ENCODE measurements at regions not wholly inside any gene's neighbourhood (a gene's known extent, or its start where the extent isn't known, plus 50 kb on each side); places are given as distances from the start of the nearest gene placed in this dataset.
"Not testable (repeated sequence)": the region's sequence is repeated elsewhere in the genome, so short reads cannot be mapped to it uniquely, and the experiment has no call there.

DNA sequence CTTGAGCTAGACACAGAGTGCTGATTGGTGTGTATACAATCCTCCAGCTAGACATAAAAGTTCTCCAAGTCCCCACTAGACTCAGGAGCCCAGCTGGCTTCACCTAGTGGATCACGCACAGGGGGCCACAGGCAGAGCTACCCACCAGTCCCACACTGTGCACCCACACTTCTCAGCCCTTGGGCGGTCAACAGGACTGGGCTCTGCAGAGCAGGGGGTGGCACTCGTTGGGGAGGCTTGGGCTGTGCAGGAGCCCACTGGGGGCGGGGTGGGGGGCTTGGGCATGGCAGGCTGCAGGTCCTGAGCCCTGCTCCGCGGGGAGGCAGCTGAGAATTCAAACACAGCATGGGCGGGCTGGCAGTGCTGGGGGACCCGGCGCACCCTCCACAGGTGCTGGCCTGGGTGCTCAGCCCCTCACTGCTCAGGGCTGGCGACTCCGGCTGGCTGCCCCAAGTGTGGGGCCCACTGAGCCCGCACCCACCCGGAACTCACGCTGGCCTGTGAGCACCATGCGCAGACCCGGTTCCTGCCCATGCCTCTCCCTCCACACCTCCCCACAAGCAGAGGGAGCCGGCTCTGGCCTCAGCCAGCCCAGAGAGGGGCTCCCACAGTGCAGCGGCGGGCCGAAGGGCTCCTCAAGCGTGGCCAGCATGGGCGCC lies 873.8 kb downstream of the PCDH17 start:
- DNase-seq: not testable (repeated sequence)

DNA sequence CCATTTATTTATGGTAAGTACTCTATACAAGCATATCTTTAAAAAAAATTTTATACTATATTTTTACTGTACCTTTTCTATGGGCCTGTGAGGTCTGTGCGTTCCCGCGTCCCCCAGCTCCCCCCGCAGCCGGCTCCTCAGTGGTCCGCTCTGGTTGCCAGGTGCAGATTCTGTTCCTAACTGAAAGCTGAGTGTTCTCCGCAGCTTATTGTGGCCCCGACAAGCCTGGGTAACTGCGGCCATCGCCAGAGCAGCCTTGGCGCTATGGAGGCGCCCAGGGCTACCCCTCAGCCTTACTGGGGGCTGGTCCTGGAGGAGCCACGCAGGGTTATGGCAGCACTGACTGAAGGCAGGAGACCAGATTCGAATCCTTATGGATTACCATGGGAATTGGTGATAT lies 896.8 kb downstream of the PCDH17 start:
- no peak for DNase-seq

- no peak for DNase-seq
Observed at GRCh38 chr13:58531614-58532013, 900.1 kb downstream of the PCDH17 start.

DNA sequence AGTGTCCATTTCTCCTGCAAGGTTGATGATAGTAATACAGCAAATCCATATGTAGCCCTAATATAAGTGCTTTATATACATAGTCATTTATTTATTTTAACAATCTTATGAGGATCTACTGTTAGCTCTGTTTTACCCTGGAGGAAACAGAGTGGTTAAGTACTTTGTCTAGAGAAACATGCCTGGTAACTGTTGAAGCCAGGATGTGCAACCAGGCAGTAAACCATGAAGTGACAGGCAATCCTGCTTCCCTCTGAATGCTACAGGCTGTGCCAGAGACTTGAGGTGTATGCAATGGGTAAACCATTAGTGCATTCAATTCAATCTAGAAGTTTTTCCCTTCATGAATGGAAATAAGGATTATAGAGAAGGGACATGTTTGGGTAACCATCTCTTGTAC lies 911.0 kb downstream of the PCDH17 start:
- DNase-seq: no peak

GRCh38 chr13:58547419-58547818 lies 915.9 kb downstream of the PCDH17 start:
- DNase-seq: no peak

GRCh38 chr13:58566176-58566575 lies 934.6 kb downstream of the PCDH17 start:
- no peak for DNase-seq

- DNase-seq: no peak
Observed at GRCh38 chr13:58573743-58574142, 942.2 kb downstream of the PCDH17 start.

GRCh38 chr13:58574791-58575190 lies 943.2 kb downstream of the PCDH17 start:
- no peak for DNase-seq

DNA sequence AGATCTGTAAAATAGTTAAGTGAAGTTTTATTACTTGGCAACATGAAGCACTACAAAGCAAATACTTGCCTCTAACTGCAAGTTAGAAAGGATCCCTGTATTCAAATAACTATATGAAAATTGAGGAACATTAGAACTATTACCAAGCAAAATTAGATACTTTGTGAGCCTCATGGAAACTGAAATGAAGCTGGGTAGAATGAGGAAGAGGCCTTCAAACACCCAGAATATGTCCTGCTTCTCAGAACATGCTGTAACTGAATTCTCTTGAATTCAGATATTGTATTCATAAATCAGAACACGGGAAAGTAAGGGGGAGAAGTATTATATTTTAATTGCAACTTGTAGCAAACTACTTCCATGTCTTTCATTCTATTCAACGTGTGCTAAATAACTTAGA lies 947.9 kb downstream of the PCDH17 start:
- no peak for DNase-seq

DNA sequence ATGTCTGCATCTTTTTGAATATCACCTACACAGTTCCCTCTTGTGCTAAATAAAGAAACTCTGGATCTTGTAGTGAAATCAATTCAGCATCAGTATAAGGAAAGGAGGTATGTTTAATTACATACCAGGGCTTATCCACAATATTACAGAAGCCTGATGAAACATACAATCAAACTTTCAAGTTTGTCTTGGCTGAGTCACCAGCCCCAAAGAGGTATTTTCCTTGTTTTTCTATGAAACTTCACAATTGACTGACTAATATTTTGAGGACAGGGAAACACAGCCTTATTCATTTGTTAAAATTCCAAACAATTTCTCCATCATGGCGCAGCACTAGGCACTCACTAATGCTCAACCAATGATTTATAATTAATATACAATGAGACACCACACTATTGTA lies 952.4 kb downstream of the PCDH17 start:
- DNase-seq: no peak

GRCh38 chr13:58584610-58585009 lies 953.1 kb downstream of the PCDH17 start:
- DNase-seq: no peak

DNA sequence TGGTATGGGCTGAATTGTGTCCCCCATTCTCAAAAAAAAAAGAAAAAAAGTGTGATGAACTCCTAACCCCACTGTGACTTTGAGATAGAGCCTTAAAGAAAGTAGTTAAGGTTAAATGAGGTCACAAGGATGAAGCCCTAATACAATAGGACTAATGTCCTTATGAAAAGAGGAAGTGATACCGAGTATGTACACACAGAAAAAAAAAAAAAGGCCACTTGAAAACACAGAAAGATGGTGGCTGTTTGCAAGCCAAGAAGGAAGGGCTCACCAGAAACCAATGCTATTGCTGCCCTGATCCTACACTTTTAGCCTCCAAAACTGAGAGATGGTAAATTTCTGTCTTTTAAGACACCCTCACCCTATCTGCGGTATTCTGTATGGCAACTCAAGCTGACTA lies 955.6 kb downstream of the PCDH17 start:
- DNase-seq: no peak

- DNase-seq: no peak
Observed at GRCh38 chr13:58592052-58592451, 960.5 kb downstream of the PCDH17 start.

DNA sequence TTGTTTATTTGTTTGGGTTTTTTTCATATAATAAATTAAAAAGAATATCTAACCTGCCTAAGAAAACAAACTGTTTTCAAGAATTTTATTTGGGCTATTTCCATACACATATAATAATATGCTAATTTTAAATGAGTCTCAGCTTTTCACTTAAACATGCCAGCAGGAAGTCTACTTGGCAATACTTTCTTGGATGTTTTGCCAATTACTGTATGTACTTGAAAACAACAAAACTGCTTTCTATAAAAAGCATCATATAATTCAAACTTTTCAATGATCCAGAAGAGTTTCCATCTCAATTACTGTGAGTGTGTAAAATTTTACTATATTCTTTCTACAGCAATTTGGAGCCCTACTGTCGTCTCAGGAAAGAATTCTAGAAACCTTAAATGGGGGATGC lies 961.2 kb downstream of the PCDH17 start:
- no peak for DNase-seq

DNA sequence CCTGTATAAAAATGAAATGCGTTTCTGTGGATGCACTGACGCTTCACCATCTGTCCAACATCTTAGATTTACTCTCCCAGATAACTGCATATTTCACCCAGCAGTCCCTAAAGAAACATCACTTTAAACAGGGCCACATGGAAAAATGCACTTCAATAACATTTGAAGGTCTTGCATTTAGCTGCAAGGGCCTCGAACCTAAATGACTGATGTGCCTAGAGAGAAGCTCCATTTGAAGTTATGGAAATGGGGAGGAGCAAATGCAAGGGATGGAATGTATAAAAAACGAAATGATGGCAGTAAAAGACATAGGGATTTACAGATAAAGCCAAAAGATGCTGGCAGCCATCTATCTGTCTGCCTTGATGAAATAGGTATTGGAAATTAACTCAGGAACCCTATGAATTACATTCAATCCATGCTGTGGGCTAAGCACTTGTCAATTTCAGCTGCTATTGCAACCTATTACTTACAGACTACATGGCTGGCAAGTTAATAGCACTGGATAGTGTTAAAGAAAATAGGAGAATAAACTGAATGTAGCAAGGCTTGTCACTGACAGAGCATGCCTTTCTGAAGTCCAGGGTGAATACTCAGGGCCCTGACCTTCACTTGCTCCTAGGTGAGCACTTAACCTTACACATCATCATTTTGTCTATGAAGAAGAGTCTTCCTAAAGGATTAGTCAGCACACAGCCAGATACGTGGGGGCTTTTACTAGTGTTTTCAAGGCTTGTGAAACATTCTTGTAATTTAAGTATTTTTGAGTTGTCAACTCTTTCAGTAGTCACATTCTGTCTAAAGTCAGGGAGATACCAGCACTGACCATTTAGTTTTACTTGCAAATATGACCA lies 963.4 kb downstream of the PCDH17 start:
- no peak for DNase-seq

DNA sequence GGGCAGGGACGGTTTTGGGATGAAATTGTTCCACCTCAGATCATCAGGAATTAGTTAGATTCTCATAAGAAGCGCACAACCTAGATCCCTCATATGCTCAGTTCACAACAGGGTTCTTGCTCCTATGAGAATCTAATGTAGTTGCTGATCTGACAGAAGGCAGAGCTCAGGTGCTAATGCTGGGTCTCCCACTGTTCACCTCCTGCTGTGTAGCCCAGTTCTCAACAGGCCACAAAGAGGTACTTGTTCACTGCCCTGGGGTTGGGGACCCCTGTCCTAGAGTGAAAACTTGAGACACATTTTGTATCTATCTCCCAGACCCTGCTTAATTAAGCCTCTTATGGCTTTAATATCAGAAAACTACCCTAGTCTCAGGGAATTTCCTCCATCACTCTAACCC lies 966.0 kb downstream of the PCDH17 start:
- DNase-seq: no peak

GRCh38 chr13:58598241-58598640 lies 966.7 kb downstream of the PCDH17 start:
- DNase-seq: no peak

DNA sequence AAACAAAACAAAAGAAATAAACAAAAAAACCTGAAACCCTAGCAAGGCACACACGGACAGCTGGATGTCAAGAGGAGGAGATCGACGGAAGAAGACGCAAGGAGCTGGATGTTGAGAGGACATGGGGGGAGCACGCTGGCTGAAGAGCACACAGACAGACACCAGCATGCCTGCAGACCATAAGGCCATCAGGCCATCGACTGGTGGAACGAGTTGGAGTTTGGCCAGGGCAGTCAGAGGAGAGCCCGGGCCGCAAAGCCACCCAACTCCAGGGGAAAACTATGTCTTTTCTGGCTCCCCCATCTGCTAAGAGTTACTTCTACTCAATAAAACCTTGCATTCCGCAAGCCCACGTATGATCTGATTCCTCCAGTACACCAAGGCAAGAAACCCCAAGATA lies 979.6 kb downstream of the PCDH17 start:
- no peak for DNase-seq

DNA sequence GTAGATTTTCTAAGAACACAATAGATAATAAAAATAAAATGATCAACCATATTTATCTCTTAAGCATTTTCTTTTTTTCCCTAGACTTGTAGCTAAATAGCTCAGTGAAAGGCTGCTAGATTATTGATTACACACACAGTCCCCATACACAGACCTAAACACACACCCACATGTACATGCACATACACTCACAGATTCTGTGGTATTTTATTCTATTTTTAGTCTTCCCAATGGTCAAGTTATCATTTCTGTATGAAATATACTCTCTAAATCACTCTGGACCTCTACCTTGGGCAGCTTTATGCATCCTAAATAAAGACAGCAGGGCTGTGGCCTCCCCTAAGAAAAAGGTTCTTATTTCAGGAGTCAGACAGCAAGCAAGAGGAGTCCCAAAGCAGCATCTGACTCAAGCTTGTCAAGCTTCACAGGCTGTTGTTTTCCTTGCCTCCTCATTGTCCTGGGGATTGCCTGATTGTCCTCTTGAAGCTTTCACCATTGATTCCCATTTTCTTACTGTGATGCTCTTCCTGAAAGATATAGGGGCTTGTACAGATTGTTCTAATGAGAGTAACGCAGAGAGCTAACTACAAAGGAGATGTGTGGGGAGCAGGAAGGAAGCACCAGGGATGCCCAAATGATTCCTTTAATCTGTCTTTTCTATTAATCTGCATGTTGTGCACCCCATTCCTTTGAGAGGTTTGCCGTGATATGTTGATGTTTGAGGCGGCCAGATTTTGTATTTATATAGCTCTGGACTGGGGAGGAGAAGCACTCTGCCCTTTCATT lies 986.5 kb downstream of the PCDH17 start:
- no peak for DNase-seq

DNA sequence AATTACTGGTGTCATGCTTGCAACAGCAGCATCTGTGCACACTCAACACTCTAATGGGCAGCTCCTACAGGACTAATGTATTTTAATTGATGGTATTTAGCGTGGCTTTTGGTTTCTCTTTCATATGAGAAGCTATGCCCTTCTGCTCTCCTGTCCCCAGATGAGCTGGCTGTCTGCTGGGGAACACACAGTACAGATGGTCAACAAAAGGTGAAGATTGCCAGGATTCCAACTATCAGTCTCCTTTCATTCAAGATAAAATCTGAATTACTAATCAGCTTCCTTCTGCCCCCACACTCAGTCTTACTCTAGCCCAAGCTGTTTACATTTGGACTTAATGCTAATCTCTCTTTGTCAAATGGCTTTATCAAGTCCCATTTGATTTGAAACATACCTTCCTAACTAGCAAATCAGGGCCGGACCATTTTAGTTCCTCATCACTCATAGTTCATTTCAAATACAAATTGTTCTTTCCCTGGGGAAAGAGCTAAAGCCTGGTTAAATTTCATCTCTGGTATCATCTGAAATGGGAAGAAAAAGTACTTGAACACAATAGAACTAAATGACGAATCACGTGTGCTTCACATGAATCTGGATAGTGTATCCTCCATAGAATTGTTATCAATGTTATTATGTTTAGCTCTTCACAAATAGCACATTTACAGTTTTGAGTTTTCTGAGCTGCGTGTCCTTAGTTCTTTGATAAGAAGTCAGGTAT lies 988.0 kb downstream of the PCDH17 start:
- DNase-seq: no peak

GRCh38 chr13:58620176-58620575 lies 988.6 kb downstream of the PCDH17 start:
- no peak for DNase-seq

DNA sequence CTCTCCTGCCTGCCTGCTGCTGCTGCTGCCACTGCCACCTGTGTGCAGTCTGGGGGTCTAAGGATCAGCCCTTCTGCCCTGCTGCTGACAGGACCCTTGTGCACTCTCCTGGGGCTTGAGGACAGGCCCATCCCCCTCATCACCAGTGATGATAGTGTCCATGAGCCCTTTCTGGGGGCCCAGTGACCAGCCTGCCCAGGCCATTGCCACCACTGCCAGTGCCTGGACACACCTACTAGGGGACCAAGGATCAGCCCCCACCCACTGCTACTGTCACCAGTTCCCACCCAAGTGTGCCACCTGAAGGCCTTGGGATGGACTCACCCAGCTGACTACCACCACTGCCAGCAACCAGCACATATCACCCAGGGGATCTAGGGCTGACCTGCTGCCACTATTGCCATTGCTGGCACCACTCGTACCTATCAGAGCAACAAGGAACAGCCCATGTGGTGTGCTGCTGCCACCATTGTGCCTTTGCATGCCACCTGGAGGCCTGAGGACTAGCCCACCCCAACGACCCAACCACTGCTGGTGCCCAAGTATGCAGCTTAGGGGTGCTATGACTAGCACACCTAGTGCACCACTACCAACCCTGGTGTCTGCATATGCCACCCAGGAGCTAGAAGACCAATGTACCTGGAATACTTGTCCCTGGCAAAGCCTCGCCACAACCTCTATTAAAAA lies 994.3 kb downstream of the PCDH17 start:
- DNase-seq: no peak

DNA sequence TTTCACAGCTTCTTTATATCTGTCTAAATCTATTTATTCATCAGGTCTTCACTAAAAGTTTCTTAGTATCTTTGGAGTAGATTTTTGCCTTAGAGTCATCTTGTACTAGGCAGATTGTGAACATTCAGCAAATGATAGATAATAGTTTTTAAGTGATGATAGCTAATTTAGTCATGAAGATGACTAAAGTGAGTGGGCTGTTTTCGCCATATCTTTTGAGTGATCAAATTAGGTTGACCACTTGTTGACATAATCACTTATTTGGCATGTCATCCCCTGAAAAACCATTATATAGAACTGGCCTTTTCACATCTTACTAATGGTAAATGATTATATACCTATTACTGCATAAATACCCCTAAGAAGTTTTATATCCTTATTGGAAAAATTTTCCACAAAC lies 999.2 kb downstream of the PCDH17 start:
- DNase-seq: no peak

Measured in NCI-H2107 (cell line).